NCI-H82 (cell line): ENCODE measurements at regions not wholly inside any gene's neighbourhood (a gene's known extent, or its start where the extent isn't known, plus 50 kb on each side); places are given as distances from the start of the nearest gene placed in this dataset.
"Not testable (repeated sequence)": the region's sequence is repeated elsewhere in the genome, so short reads cannot be mapped to it uniquely, and the experiment has no call there.

Experiments
- DNase-seq: peaks from one replicate; lab custom pipeline; 2025; lab: John Stamatoyannopoulos, UW

DNA sequence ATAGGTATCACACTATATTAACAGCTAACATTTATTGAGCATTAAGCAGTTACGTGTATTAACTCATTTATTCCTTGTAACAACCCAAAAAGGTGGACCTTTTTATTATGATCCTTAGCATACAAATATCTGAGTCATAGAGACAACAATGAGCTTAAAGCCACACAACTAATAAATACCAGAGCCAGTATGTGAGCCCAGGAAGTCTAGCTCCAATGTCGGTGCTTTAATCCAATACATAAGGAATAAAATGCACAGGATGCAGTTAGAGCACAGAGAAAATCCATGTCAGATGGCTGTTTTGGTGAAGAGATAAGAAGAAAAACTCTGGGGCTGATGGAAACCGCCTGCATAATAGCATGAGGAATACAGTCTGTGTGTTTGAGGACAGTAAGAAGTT is 888.6 kb downstream of the TMTC2 start:
- peak; percentile 24 for DNase-seq

GRCh38 chr12:83574142-83574541 is 887.4 kb downstream of the TMTC2 start:
- no peak for DNase-seq

GRCh38 chr12:83573671-83574070 is 887.0 kb downstream of the TMTC2 start:
- DNase-seq: no peak

DNA sequence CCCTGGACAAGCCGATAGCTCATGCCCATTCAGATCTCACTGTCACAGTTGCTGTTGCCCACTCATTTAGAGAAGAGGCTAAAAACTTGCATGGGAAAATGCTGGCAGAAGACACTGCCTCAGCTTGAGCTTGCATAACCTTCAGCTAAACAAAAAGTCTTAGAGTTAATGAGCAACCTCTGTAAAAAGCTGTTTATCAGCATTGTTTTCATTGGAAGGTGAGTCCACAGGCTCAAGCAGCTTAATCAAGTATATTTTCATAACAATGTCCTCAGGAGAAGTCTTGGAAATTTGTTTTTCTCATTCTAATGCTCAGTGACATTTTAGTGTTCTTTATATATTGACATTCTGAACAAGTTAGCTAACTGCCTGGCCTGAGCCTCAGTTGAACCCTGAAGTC is 872.9 kb downstream of the TMTC2 start:
- DNase-seq: no peak

DNA sequence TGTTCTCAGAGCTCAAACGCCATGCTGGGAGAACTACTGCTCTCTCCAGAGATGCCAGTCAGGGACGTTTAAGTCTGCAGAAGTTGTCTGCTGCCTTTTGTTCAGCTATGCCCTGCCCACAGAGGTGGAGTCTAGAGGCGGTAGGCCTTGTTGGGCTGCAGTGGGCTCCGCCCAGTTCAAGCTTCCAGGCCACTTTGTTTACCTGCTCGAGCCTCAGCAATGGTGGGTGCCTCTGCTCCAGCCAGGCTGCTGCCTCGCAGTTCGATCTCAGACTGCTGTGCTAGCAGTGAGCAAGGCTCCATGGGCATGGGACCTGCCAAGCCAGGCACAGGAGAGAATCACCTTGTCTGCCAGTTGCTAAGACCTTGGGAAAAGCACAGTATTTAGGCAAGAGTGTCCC is 869.3 kb downstream of the TMTC2 start:
- DNase-seq: not testable (repeated sequence)

GRCh38 chr12:83541446-83541845 is 854.7 kb downstream of the TMTC2 start:
- DNase-seq: no peak

- DNase-seq: no peak
Measured at GRCh38 chr12:83538361-83538965, 851.8 kb downstream of the TMTC2 start.

DNA sequence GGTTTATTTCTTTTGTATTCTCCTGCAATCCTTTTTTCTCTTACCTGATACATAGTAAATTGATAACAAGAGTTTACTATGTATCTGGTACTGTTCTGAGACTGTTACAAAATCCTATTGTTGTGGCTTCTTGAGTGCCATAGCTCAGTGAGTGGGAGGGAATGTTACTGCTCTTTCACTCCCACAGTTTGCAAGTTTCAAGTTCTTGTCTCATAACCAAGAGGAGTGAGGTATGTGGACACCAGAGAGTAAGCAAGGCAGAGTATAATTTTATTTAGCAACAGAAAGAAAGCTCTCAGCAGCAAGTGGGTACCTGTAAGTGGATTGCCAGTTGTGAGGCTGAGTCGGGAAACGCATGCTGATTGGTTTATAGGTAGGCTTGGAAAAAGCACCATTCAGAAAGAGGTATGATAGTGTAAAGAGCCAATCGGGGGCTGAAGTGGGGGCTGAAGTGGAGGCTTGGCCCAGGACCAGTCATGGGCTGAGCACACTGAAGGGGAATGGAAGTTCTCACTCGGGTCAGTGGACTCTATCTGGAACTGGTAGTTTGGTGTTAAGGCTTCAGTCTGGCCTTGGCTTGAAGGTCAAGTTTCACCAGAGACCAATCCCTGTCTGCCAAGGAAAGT is 850.8 kb downstream of the TMTC2 start:
- no peak for DNase-seq

GRCh38 chr12:83536496-83536895 is 849.8 kb downstream of the TMTC2 start:
- DNase-seq: no peak

GRCh38 chr12:83528571-83528970 is 841.9 kb downstream of the TMTC2 start:
- no peak for DNase-seq

- no peak for DNase-seq
Measured at GRCh38 chr12:83527810-83528209, 841.1 kb downstream of the TMTC2 start.

- DNase-seq: no peak
Measured at GRCh38 chr12:83515306-83516026, 828.8 kb downstream of the TMTC2 start.

- DNase-seq: no peak
Measured at GRCh38 chr12:83514372-83514771, 827.7 kb downstream of the TMTC2 start.

DNA sequence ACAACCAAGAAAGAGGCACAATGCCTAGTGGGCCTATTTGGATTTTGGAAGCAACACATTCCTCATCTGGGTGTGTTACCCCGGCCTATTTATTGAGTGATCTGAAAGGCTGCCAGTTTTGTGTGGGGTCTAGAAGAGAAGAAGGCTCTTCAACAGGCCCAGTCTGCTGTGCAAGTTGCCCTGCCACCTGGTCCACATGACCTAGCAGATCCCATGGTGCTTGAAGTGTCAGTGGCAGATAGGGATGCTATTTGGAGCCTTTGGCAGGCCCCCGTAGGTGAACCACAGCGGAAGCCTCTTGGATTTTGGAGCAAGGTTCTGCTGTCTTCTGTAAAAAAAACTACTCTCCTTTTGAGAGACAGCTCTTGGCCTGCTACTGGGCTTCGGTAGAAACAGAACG is 820.1 kb downstream of the TMTC2 start:
- no peak for DNase-seq

DNA sequence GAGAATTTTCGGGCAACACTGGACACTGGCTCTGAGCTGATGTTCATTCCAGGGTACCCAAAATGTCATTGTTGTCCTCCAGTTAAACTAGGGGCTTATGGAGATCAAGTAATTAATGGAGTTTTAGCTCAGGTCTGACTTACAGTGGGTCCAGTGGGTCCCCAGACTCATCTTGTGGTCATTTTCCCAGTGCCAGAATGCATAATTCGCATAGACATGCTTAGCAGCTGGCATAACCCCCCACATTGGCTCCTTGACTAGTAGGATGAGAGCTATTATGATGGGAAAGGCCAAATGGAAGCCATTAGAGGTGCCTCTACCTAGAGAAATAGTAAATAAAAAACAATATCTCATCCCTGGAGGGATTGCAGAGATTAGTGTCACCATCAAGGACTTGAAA is 818.9 kb downstream of the TMTC2 start:
- DNase-seq: no peak

DNA sequence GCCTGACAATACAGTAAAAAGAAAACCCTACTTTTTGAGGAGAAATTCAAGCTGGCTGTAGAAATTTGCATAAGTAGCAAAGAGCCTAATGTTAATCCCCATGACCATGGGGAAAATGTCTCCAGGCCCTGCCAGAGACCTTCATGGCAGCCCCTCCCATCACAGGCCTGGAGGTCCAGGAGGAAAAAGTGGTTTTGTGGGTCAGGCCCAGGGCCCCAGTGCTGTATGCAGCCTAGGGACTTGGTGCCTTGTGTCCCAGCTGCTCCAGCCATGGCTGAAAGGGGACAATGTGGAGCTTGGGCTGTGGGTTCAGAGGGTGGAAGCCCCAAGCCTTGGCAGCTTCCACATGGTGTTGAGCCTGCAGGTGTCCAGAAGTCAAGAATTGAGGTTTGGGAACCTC is 813.2 kb downstream of the TMTC2 start:
- not testable (repeated sequence) for DNase-seq

- no peak for DNase-seq
Measured at GRCh38 chr12:83477696-83478095, 791.0 kb downstream of the TMTC2 start.

- no peak for DNase-seq
Measured at GRCh38 chr12:83476695-83477690, 790.3 kb downstream of the TMTC2 start.

DNA sequence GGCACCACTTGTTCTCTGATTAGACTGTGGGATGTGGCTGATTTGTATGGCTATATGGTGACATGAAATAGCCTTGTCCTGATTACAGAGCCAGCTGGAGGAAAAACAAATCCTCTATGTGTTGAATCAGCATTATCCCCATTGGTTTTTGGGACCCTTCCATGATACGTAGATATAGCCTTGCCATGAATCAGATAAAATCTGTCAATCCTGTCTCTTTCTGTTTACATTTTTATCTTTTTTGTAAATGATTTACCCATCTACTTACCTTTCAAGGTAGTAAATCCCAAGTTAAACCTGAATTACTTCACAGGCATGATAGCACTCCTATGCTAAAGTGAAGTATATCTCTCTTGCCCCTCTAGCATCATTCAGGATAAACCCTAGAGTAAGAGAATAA is 789.3 kb downstream of the TMTC2 start:
- DNase-seq: no peak

DNA sequence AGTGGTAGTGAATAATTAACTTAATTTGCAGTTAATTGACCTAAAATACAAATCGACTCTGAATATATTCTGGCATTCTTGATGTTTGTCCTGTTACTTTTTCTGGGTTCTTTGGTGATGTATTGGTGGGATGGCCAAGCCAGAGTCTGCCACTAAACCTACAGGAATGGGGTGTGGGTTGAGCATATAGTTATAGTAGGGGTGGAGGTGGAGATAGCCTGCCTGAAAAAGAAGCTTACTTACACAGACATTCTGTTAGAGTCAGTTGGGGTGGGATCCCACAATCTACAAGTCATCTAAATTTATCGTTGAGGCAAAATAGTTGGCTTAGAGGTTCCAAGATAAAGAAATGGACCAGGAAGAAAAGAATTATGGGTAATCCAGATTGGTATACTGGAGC is 787.7 kb downstream of the TMTC2 start:
- no peak for DNase-seq

GRCh38 chr12:83473408-83474095 is 786.8 kb downstream of the TMTC2 start:
- DNase-seq: peak; percentile 52

GRCh38 chr12:83472772-83473171 is 786.1 kb downstream of the TMTC2 start:
- no peak for DNase-seq
